ENCODE measurements at regions not wholly inside any gene's neighbourhood (a gene's known extent, or its start where the extent isn't known, plus 50 kb on each side); places are given as distances from the start of the nearest gene placed in this dataset.

DNA sequence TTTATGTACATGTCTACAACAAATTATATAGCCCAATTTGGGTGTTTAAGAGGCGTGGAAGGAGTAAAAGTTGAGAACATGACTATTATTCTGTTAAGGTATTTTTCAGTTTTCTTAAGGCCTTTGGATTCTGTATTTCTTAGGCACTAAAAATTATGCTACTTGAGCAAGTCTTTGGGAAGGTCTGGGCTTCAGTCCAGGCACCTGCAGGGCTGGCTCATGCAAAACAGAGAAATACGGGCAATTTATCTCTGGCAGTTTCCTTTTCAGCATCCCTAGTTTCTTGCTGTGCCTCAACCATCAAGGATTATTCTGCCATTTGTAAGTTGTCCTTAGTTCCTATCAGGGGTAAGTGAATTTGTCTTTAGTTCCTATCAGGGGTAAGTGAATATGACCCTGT is 358.8 kb upstream of the B3GALT2 start:
- Histone ChIP-seq H3K79me2 (ENCODE audit: insufficient read depth, low read length) (no peaks in the 10 kb centered on the region), H4K20me1 (ENCODE audit: insufficient read depth, low read length) (no peaks in the 10 kb centered on the region), H3K27me3 (ENCODE audit: insufficient read depth, low read length) (no peaks in the 10 kb centered on the region), H2AFZ (ENCODE audit: low read length) (no peak overlapping the region), H3K9me2 (ENCODE audit: low read depth, low read length) (no peaks in the 10 kb centered on the region), H3K4me3 (ENCODE audit: low read depth, low read length, poor library complexity, severe bottlenecking) (no peak overlapping the region), H3K4me2 (ENCODE audit: low read length) (no peak overlapping the region), H3K27ac (ENCODE audit: low read depth, low read length, poor library complexity, severe bottlenecking) (no peak overlapping the region), H3F3A (ENCODE audit: insufficient read depth, low read length) (no peaks in the 10 kb centered on the region), H3K9me3 (ENCODE audit: low read length) (no peaks in the 10 kb centered on the region), H3K9ac (ENCODE audit: low read length) (no peak overlapping the region), H3K4me1 (ENCODE audit: insufficient read depth, low read length, severe bottlenecking) (peaks cover 25% of the 10 kb centered on the region), H3K36me3 (ENCODE audit: insufficient read depth, low read length) (no peaks in the 10 kb centered on the region)
- TF ChIP-seq, protein P1, sequence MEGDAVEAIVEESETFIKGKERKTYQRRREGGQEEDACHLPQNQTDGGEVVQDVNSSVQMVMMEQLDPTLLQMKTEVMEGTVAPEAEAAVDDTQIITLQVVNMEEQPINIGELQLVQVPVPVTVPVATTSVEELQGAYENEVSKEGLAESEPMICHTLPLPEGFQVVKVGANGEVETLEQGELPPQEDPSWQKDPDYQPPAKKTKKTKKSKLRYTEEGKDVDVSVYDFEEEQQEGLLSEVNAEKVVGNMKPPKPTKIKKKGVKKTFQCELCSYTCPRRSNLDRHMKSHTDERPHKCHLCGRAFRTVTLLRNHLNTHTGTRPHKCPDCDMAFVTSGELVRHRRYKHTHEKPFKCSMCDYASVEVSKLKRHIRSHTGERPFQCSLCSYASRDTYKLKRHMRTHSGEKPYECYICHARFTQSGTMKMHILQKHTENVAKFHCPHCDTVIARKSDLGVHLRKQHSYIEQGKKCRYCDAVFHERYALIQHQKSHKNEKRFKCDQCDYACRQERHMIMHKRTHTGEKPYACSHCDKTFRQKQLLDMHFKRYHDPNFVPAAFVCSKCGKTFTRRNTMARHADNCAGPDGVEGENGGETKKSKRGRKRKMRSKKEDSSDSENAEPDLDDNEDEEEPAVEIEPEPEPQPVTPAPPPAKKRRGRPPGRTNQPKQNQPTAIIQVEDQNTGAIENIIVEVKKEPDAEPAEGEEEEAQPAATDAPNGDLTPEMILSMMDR (IDR thresholded peaks at IDR 0.05; ENCODE audit: low read length) = no peak
- TF ChIP-seq EZH2 (IDR thresholded peaks at IDR 0.05; ENCODE audit: borderline replicate concordance, low read length) = no peak

DNA sequence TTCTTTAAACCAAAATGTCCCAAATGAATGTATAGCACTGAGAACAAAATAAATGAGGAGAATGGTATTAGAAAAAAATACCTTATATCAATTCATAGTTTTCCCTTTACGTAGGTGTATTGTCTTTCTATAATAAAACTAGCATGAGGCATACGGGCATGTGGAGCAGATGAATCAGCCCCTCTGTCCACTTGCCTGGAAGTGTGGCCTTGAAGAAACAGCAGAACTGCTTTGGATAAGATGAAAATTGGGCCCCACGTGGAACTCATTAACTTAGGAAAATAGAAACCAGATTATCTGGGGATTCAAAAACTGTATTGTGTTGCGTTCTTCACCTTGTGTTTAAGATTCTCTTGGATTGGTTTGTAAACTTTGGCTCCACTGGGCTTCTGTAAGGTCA is 356.8 kb upstream of the B3GALT2 start:
- Histone ChIP-seq H4K20me1 (ENCODE audit: insufficient read depth, low read length) (no peaks in the 10 kb centered on the region), H3K27ac (ENCODE audit: low read depth, low read length, poor library complexity, severe bottlenecking) (no peak overlapping the region), H3K4me3 (ENCODE audit: low read depth, low read length, poor library complexity, severe bottlenecking) (no peak overlapping the region), H3K4me1 (ENCODE audit: insufficient read depth, low read length, severe bottlenecking) (peaks cover 45% of the 10 kb centered on the region), H3K36me3 (ENCODE audit: insufficient read depth, low read length) (no peaks in the 10 kb centered on the region), H3K9ac (ENCODE audit: low read length) (no peak overlapping the region), H3K4me2 (ENCODE audit: low read length) (no peak overlapping the region), H2AFZ (ENCODE audit: low read length) (no peak overlapping the region), H3K79me2 (ENCODE audit: insufficient read depth, low read length) (no peaks in the 10 kb centered on the region), H3K9me2 (ENCODE audit: low read depth, low read length) (no peaks in the 10 kb centered on the region), H3F3A (ENCODE audit: insufficient read depth, low read length) (no peaks in the 10 kb centered on the region), H3K9me3 (ENCODE audit: low read length) (no peaks in the 10 kb centered on the region), H3K27me3 (ENCODE audit: insufficient read depth, low read length) (no peaks in the 10 kb centered on the region)
- no peak for TF ChIP-seq EZH2 (IDR thresholded peaks at IDR 0.05; ENCODE audit: borderline replicate concordance, low read length)
- TF ChIP-seq, protein P1 (IDR thresholded peaks at IDR 0.05; ENCODE audit: low read length) = no peak

DNA sequence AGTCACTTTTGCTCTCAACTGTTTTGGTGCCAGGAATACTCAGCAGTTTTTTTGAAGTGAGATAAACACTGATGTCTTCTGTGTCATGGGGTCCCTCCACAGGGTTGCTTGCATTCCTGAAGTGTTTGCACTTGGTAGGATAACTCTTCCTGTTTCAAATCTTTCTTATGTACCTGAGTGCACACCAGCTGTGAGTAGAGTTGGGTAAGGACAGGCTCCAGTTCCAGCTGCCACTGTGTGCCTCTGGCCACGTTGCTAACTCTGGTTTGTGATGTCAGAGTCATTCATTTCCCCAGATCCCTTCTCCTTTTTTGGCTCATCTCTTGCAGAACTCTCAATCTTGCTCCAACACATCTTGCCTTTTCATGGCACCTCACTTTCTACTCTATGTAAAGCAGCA is 356.3 kb upstream of the B3GALT2 start:
- H4K20me1 ChIP-seq (ENCODE audit: insufficient read depth, low read length) = no peaks in the 10 kb centered on the region
- H3K36me3 ChIP-seq (ENCODE audit: insufficient read depth, low read length) = no peaks in the 10 kb centered on the region
- H3K9me3 ChIP-seq (ENCODE audit: low read length) = no peaks in the 10 kb centered on the region
- no peaks in the 10 kb centered on the region for H3K79me2 ChIP-seq (ENCODE audit: insufficient read depth, low read length)
- H3K4me2 ChIP-seq (ENCODE audit: low read length) = no peak overlapping the region
- peak overlapping the region; percentile 66; the same call in 1 of the 2 replicates for H2AFZ ChIP-seq (ENCODE audit: low read length)
- H3K4me3 ChIP-seq (ENCODE audit: low read depth, low read length, poor library complexity, severe bottlenecking) = no peak overlapping the region
- H3F3A ChIP-seq (ENCODE audit: insufficient read depth, low read length) = no peaks in the 10 kb centered on the region
- H3K4me1 ChIP-seq (ENCODE audit: insufficient read depth, low read length, severe bottlenecking) = peaks cover 50% of the 10 kb centered on the region
- H3K27ac ChIP-seq (ENCODE audit: low read depth, low read length, poor library complexity, severe bottlenecking) = no peak overlapping the region
- H3K9me2 ChIP-seq (ENCODE audit: low read depth, low read length) = no peaks in the 10 kb centered on the region
- TF ChIP-seq, protein P1 (IDR thresholded peaks at IDR 0.05; ENCODE audit: low read length) = no peak
- TF ChIP-seq EZH2 (IDR thresholded peaks at IDR 0.05; ENCODE audit: borderline replicate concordance, low read length) = no peak
- no peak overlapping the region for H3K9ac ChIP-seq (ENCODE audit: low read length)
- H3K27me3 ChIP-seq (ENCODE audit: insufficient read depth, low read length) = no peaks in the 10 kb centered on the region
